Vagina (tissue), 2 donors: ENCODE measurements at regions not wholly inside any gene's neighbourhood (a gene's known extent, or its start where the extent isn't known, plus 50 kb on each side); places are given as distances from the start of the nearest gene placed in this dataset.

Experiments used
- DNase-seq, 2 donors: peaks; one replicate each; pipeline ENCODE4 v3.0.0-alpha.2; 2017; ENCODE audit errors: extremely low spot score in 2 of 2
- H3K27ac ChIP-seq: fragments of 200-600 bp; sonication (generic); one replicate; pipeline ENCODE4 v1.5.1; 2019
- H3K27me3 ChIP-seq: fragments of 200-600 bp; sonication (generic); one replicate; pipeline ENCODE4 v1.5.1; 2019
- H3K36me3 ChIP-seq, 2 donors: fragments of 200-600 bp; sonication (generic); one replicate each; pipeline ENCODE4 v1.5.1; 2017 to 2019
- H3K4me1 ChIP-seq: fragments of 200-600 bp; sonication (generic); one replicate; pipeline ENCODE4 v1.5.1; 2019
- H3K4me3 ChIP-seq, 2 donors: fragments of 200-600 bp; sonication (generic); 1 replicate in 1 of 2; 2 replicates in 1 of 2; pipeline ENCODE4 v1.5.1; 2016 to 2019
- H3K9me3 ChIP-seq: fragments of 200-600 bp; sonication (generic); one replicate; pipeline ENCODE4 v1.5.1; 2019
- CTCF ChIP-seq, 3 experiments: fragments of 450-650 bp in 2 of 3; fragments of 200-600 bp in 1 of 3; sonication (generic) in 1 of 3; IDR thresholded peaks; one replicate each; pipeline ENCODE4 v1.5.1; 2017 to 2019; ENCODE audit warnings: antibody characterized with exemption in 3 of 3, mild to moderate bottlenecking in 2 of 3, moderate library complexity in 2 of 3
- POLR2A ChIP-seq, 2 donors: fragments of 450-650 bp; IDR thresholded peaks; one replicate each; pipeline ENCODE4 v1.6.1; 2017; ENCODE audit warnings: antibody characterized with exemption in 2 of 2, mild to moderate bottlenecking in 2 of 2, moderate library complexity in 2 of 2
- POLR2AphosphoS5 ChIP-seq, 2 donors: sonication (generic); formaldehyde crosslinking; IDR thresholded peaks; one replicate each; pipeline ENCODE4 v1.9.0; 2017; ENCODE audit warnings: antibody characterized with exemption in 2 of 2, mild to moderate bottlenecking in 2 of 2, low read depth in 1 of 2; ENCODE audit not compliant: insufficient read depth in 1 of 2
- intact Hi-C: fragments of 100-400 bp; cut with DNase I; formaldehyde crosslinking; loops from one replicate; pipeline ENCODE4 v1.15.1; 2023

GRCh38 chr12:77777274-77777673 lies 53.4 kb upstream of the NAV3 start:
- H3K9me3 ChIP-seq = no peaks in the 10 kb centered on the region

GRCh38 chr12:77774761-77775160 lies 55.9 kb upstream of the NAV3 start:
- Histone ChIP-seq H3K4me3 (no peak overlapping the region), H3K27ac (no peak overlapping the region), H3K27me3 (no peaks in the 10 kb centered on the region), H3K4me1 (no peaks in the 10 kb centered on the region), H3K36me3 (no peaks in the 10 kb centered on the region), H3K9me3 (no peaks in the 10 kb centered on the region)
- no peak for DNase-seq
- intact Hi-C loops = no loop called here
- TF ChIP-seq CTCF (IDR thresholded peaks at IDR 0.05) = no peak
- TF ChIP-seq POLR2AphosphoS5 (IDR thresholded peaks at IDR 0.05; ENCODE audit: insufficient read depth in 1 of 2, low read depth in 1 of 2) = no peak

More at GRCh38 chr12:77777274-77777673, 53.4 kb upstream of the NAV3 start:
- Histone ChIP-seq H3K4me3 (no peak overlapping the region), H3K27me3 (no peaks in the 10 kb centered on the region), H3K27ac (no peak overlapping the region), H3K36me3 (no peaks in the 10 kb centered on the region), H3K4me1 (no peaks in the 10 kb centered on the region)
- TF ChIP-seq POLR2A (IDR thresholded peaks at IDR 0.05) (no peak), CTCF (IDR thresholded peaks at IDR 0.05) (no peak), POLR2AphosphoS5 (IDR thresholded peaks at IDR 0.05; ENCODE audit: insufficient read depth in 1 of 2, low read depth in 1 of 2) (no peak)
- DNase-seq = no peak
- intact Hi-C loops = no loop called here

- H3K36me3 ChIP-seq = no peaks in the 10 kb centered on the region
- H3K27ac ChIP-seq = no peak overlapping the region
- H3K4me1 ChIP-seq = no peaks in the 10 kb centered on the region
- TF ChIP-seq CTCF (IDR thresholded peaks at IDR 0.05) = no peak
- no peak for TF ChIP-seq POLR2AphosphoS5 (IDR thresholded peaks at IDR 0.05; ENCODE audit: insufficient read depth in 1 of 2, low read depth in 1 of 2)
- no peaks in the 10 kb centered on the region for H3K9me3 ChIP-seq
- no peak overlapping the region for H3K4me3 ChIP-seq
- DNase-seq = no peak
- H3K27me3 ChIP-seq = no peaks in the 10 kb centered on the region
- intact Hi-C loops = no loop called here
Observed at GRCh38 chr12:77772676-77773298, 57.9 kb upstream of the NAV3 start.

DNA sequence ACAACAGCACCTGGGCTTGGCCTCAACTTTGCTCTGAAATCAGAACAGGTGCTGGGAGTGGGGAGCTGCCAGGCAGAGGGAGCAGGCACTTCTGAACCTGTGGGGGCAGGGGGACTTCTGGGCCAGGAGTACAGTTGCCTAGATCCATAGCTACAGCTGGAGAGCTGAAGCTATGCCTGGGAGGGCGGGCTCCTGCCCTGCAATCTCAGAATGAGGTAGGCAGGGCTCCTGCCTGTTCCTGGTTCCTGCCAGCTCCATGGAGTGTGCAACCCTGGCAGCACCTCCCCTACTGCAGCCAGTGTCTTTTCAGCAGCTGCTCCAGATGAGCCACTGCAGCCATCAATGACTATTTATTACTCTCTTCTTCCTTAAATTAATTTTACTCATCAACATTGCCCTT lies 62.1 kb upstream of the NAV3 start:
- Histone ChIP-seq H3K27ac (no peak overlapping the region), H3K9me3 (no peaks in the 10 kb centered on the region), H3K4me1 (no peaks in the 10 kb centered on the region), H3K36me3 (no peaks in the 10 kb centered on the region), H3K4me3 (no peak overlapping the region), H3K27me3 (no peaks in the 10 kb centered on the region)
- no peak for DNase-seq
- intact Hi-C loops = no loop called here
- TF ChIP-seq POLR2A (IDR thresholded peaks at IDR 0.05) (no peak), POLR2AphosphoS5 (IDR thresholded peaks at IDR 0.05; ENCODE audit: insufficient read depth in 1 of 2, low read depth in 1 of 2) (no peak), CTCF (IDR thresholded peaks at IDR 0.05) (no peak)

DNA sequence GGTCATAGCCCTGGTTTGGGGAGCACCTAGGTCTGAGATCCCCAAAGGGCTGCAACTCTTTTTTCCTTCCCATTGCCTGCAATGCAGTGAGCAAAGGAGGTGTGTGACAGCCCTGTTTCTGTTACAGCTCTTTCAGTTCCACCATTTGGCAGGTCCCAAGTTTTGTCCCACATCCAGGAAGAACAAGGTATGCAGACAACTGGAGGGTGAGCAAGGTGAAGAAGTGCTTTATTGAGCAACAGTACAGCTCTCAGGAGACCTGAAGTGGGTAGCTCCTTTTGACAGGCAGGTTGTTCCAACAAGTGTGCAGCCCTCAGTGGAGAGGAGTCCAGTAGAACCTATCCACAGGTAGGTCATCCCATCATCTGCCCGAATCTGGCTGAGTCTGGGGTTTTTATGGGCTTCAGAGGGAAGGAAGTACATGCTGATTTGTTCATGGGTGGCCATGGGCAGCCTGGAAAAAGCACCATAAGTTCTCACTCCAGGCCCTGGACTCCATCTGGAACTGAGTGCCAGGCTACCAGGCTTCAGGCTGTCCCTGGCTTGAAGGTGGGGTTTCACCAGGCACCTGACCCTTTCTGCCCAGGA lies 62.8 kb upstream of the NAV3 start:
- no peak for TF ChIP-seq POLR2AphosphoS5 (IDR thresholded peaks at IDR 0.05; ENCODE audit: insufficient read depth in 1 of 2, low read depth in 1 of 2)
- TF ChIP-seq CTCF (IDR thresholded peaks at IDR 0.05) = no peak
- no peak for TF ChIP-seq POLR2A (IDR thresholded peaks at IDR 0.05)
- Histone ChIP-seq H3K36me3 (no peaks in the 10 kb centered on the region), H3K27me3 (no peaks in the 10 kb centered on the region), H3K9me3 (no peaks in the 10 kb centered on the region), H3K4me1 (no peaks in the 10 kb centered on the region), H3K27ac (no peak overlapping the region), H3K4me3 (no peak overlapping the region)
- no peak for DNase-seq
- intact Hi-C loops = no loop called here
